K562 (cell line): ENCODE measurements at regions not wholly inside any gene's neighbourhood (a gene's known extent, or its start where the extent isn't known, plus 50 kb on each side); places are given as distances from the start of the nearest gene placed in this dataset.

Source experiments
- ATAC-seq: fragments of 200-7000 bp; cut with Tn5 transposase; 3 replicates; pipeline ENCODE4 v1.9.1; 2020; ENCODE audit warnings: moderate library complexity
- BruUV-seq: library from RNA; stranded (reverse); fragments of 400-500 nt; replicated peaks from 2 replicates; lab custom pipeline; 2021; lab: Mats Ljungman, UMichigan
- CTCF ChIA-PET: fragments of 300-600 bp; formaldehyde crosslinking; extraction: SDS; loops from one replicate; lab custom pipeline; 2021; ENCODE audit warnings: low intra/inter-chr PET ratio; lab: Yijun Ruan, JAX
- POLR2A ChIA-PET: fragments of 300-600, 350-650 bp; sonication (Branson Sonifier 250); formaldehyde crosslinking; extraction: SDS; loops from one replicate; lab custom pipeline; 2021; ENCODE audit warnings: antibody characterized with exemption, inconsistent platforms; lab: Yijun Ruan, JAX
- DNase-seq, 4 experiments: peaks; one replicate each; pipeline versions ENCODE4 v3.0.0 to v3.0.0-alpha.2; 2011 to 2018; ENCODE audit warnings: low spot score in 3 of 4, mixed read lengths in 3 of 4; ENCODE audit errors: extremely low read depth in 1 of 4
- FAIRE-seq: peaks from 2 replicates; lab custom pipeline; 2011; peaks lifted over from hg19 to GRCh38; lab: Jason Lieb, UNC
- H2AFZ ChIP-seq: 2 replicates; pipeline ENCODE4 v1.6.0; 2011; ENCODE audit warnings: low read depth, low read length, control low read depth, inconsistent platforms
- H3K27ac ChIP-seq: fragments of 200-600 bp; 3 replicates; pipeline ENCODE4 v1.8.0; 2011; ENCODE audit warnings: low read depth, mild to moderate bottlenecking, control low read depth, inconsistent platforms, low read length, moderate library complexity, mixed read lengths; ENCODE audit errors: extremely low read depth
- H3K27me3 ChIP-seq, 2 experiments: fragments of 300-600 bp in 1 of 2; 2 replicates in 1 of 2; 3 replicates in 1 of 2; pipeline versions ENCODE4 v1.6.0 to v1.8.0; 2011; ENCODE audit warnings: inconsistent platforms in 2 of 2, low read length in 2 of 2, mild to moderate bottlenecking in 1 of 2, mixed read lengths in 1 of 2, moderate library complexity in 1 of 2; ENCODE audit not compliant: control insufficient read depth in 2 of 2, insufficient read depth in 2 of 2
- H3K36me3 ChIP-seq: fragments of 300-600 bp; 3 replicates; pipeline ENCODE4 v1.8.0; 2011; ENCODE audit warnings: mild to moderate bottlenecking, low read length, inconsistent platforms; ENCODE audit not compliant: control insufficient read depth, insufficient read depth
- H3K4me1 ChIP-seq, 2 experiments: fragments of 200-600 bp in 1 of 2; replicated peaks in 1 of 2; 2 replicates in 1 of 2; 3 replicates in 1 of 2; pipeline versions ENCODE4 v1.5.1 to v1.8.0; 2011; ENCODE audit warnings: inconsistent platforms in 2 of 2, low read length in 2 of 2, mild to moderate bottlenecking in 1 of 2, mixed read lengths in 1 of 2, moderate library complexity in 1 of 2; ENCODE audit not compliant: control insufficient read depth in 2 of 2, insufficient read depth in 2 of 2
- H3K4me2 ChIP-seq: 2 replicates; pipeline ENCODE4 v1.6.1; 2011; ENCODE audit warnings: low read length, control low read depth, inconsistent platforms, mixed read lengths; ENCODE audit not compliant: insufficient read depth
- H3K4me3 ChIP-seq: fragments of 200-600 bp; sonication (generic), shearing (Covaris generic); 2 replicates; pipeline ENCODE4 v1.5.1; 2016; ENCODE audit warnings: control low read depth, inconsistent platforms
- H3K79me2 ChIP-seq: fragments of 200-600 bp; 3 replicates; pipeline ENCODE4 v1.8.0; 2011; ENCODE audit warnings: low read length, inconsistent platforms; ENCODE audit not compliant: control insufficient read depth, insufficient read depth
- H3K9ac ChIP-seq, 2 experiments: 2 replicates each; pipeline versions ENCODE4 v1.6.0 to v1.6.1; 2011; ENCODE audit warnings: low read depth in 2 of 2, low read length in 2 of 2, control low read depth in 1 of 2, inconsistent platforms in 1 of 2, mild to moderate bottlenecking in 1 of 2, mixed read lengths in 1 of 2; ENCODE audit not compliant: insufficient read depth in 1 of 2
- H3K9me1 ChIP-seq: one replicate; pipeline ENCODE4 v1.6.0; 2011; ENCODE audit warnings: inconsistent platforms, mild to moderate bottlenecking, low read length, moderate library complexity; ENCODE audit not compliant: control insufficient read depth, insufficient read depth
- H3K9me3 ChIP-seq: replicated peaks from 2 replicates; pipeline ENCODE4 v1.5.1; 2011; ENCODE audit warnings: low read depth, low read length, inconsistent platforms; ENCODE audit not compliant: control insufficient read depth, insufficient read depth
- H4K20me1 ChIP-seq: replicated peaks from 2 replicates; pipeline ENCODE4 v1.6.1; 2011; ENCODE audit warnings: low read length, inconsistent platforms, mixed read lengths; ENCODE audit not compliant: control insufficient read depth, insufficient read depth
- HMG20B ChIP-seq: fragments of 250-450 bp; sonication (Bioruptor Pico); IDR thresholded peaks from 2 replicates; pipeline ENCODE4 v1.5.0; 2021; ENCODE audit warnings: mild to moderate bottlenecking
- KAT2B ChIP-seq: IDR thresholded peaks from one replicate; pipeline ENCODE4 v1.6.1; 2012; ENCODE audit warnings: low read depth, mild to moderate bottlenecking, control low read depth, inconsistent platforms, low read length, moderate library complexity
- MYNN ChIP-seq, 2 experiments: sonication (generic); formaldehyde crosslinking in 1 of 2; IDR thresholded peaks; 2 replicates each; pipeline versions ENCODE4 v1.5.0 to v1.6.1; 2016 to 2020; ENCODE audit warnings: antibody characterized with exemption in 1 of 2, missing genetic modification reagents in 1 of 2
- ZNF717 ChIP-seq: fragments of 250-450 bp; sonication (Bioruptor Pico); IDR thresholded peaks from 2 replicates; pipeline ENCODE4 v1.5.0; 2021
- WGBS: fragments of 100-300 bp; shearing (Covaris generic); methylation state at CpG from one replicate; pipeline ENCODE4 v1.1.6; 2016; ENCODE audit warnings: low coverage, mixed read lengths; ENCODE audit not compliant: insufficient coverage; ENCODE audit errors: missing lambda C conversion rate; 5-methylcytosine and 5-hydroxymethylcytosine counted together
- in situ Hi-C: fragments of 300-500 bp; cut with MboI; formaldehyde crosslinking; loops from 4 replicates; pipeline ENCODE4 v1.15.0; 2018; ENCODE audit warnings: inconsistent platforms, mixed read lengths
- intact Hi-C: fragments of 100-400 bp; cut with micrococcal nuclease; formaldehyde crosslinking; loops from 2 replicates; pipeline ENCODE4 v1.14.2; 2022

DNA sequence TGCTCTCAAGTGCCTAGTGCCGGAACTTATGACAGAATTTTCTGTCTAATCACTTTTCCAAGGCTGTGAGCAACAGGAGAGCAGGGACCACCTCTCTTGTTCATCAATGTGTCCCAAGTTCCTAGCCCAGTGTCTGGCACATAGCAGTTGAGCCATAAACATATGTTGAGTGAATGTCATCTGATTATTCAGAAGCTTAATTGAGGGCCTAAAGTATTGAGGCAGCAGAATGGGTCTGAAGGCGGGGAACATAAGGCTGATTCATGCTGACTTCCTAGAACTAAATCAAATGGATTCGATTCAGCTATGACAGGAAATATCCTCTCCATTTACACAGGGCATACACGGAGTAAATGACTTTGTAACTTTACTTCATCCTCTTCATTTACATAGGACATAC is 438.0 kb upstream of the ZFHX3 start:
- no peak for TF ChIP-seq MYNN (IDR thresholded peaks at IDR 0.05)
- TF ChIP-seq MYNN (CRISPR knock-in tag; IDR thresholded peaks at IDR 0.05): no peak
- no peak for TF ChIP-seq KAT2B
- TF ChIP-seq ZNF717 (CRISPR knock-in tag): no peak
- no peak for TF ChIP-seq HMG20B (CRISPR knock-in tag)
- BruUV-seq: no TSS peak
- WGBS: 0% methylated on average over 4 of the region's 4 CpGs
- no peaks in the 10 kb centered on the region for H3K36me3 ChIP-seq
- POLR2A ChIA-PET: no interaction called here
- DNase-seq (no peak), FAIRE-seq (no peak), ATAC-seq (no peak)
- no peaks in the 10 kb centered on the region for H3K9me1 ChIP-seq
- peaks cover 2 to 23% of the 10 kb centered on the region in 2 experiments; a peak in 4 of 5 replicates for H3K27me3 ChIP-seq
- CTCF ChIA-PET: no interaction called here
- no peaks in the 10 kb centered on the region for H3K9me3 ChIP-seq
- H3K79me2 ChIP-seq: no peaks in the 10 kb centered on the region
- H4K20me1 ChIP-seq: 0 out of 2 replicates have a peak, but pooled peaks cover 5% of the 10 kb centered on the region
- intact Hi-C loops: no loop called here
- no peak overlapping the region for H3K4me3 ChIP-seq
- in situ Hi-C loops: no loop called here
- no peaks in the 10 kb centered on the region for H3K4me1 ChIP-seq
- no peak overlapping the region for H3K27ac ChIP-seq
- no peak overlapping the region for H3K4me2 ChIP-seq
- H2AFZ ChIP-seq: no peak overlapping the region
- no peak overlapping the region for H3K9ac ChIP-seq

DNA sequence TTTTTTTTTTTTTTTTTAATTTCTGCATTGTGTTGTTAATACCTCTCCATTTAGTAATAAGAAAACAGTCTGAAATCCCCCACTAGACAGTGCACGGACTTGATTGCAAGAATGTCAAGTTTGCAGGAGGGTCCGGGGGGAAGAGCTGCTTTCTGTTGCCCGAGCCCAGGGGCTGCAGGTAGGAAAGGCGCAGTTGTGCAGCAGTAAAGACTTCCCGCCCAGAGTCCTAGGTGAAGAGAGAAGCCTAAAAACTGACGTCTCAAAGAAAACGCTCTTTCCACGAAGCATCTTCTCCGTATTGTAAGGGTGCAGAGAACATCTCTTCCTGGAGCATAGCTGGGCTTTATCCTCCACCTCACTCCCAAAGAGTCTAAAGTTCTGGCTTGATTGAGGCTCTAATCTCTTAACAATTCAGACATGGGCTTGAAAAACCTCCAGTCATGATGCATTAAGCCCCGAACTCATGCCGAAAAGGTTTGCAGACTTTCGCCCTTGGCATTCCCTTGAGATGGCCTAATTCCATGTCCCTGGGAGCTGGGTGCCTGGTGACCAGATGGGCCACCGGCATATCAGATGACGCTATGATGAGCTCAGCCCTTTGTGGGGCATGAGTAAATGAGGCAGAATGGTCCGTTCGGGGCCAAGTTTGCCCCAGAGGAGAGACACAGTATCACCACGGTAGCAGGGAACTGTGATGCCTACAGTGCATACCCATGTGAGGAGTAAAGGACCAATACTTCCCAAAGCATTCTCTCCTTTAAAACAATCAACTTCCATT is 436.2 kb upstream of the ZFHX3 start:
- ATAC-seq (no peak), FAIRE-seq (no peak), DNase-seq (no peak)
- H3K9me1 ChIP-seq: no peaks in the 10 kb centered on the region
- H4K20me1 ChIP-seq: 0 out of 2 replicates have a peak, but pooled peaks cover 5% of the 10 kb centered on the region
- no peaks in the 10 kb centered on the region for H3K4me1 ChIP-seq
- intact Hi-C loops: no loop called here
- no TSS peak for BruUV-seq
- in situ Hi-C loops: no loop called here
- H3K9me3 ChIP-seq: no peaks in the 10 kb centered on the region
- no peaks in the 10 kb centered on the region for H3K79me2 ChIP-seq
- ChIA-PET CTCF (no interaction called here), POLR2A (no interaction called here)
- H3K4me2 ChIP-seq: no peak overlapping the region
- no peak overlapping the region for H3K27ac ChIP-seq
- peaks cover 2 to 23% of the 10 kb centered on the region in 2 experiments; a peak in 4 of 5 replicates for H3K27me3 ChIP-seq
- no peak overlapping the region for H2AFZ ChIP-seq
- H3K36me3 ChIP-seq: no peaks in the 10 kb centered on the region
- 2% methylated on average over 17 of the region's 17 CpGs for WGBS
- H3K4me3 ChIP-seq: no peak overlapping the region
- H3K9ac ChIP-seq: no peak overlapping the region
